ENCODE measurements at regions not wholly inside any gene's neighbourhood (a gene's known extent, or its start where the extent isn't known, plus 50 kb on each side); places are given as distances from the start of the nearest gene placed in this dataset.
"Not testable (repeated sequence)": the region's sequence is repeated elsewhere in the genome, so short reads cannot be mapped to it uniquely, and the experiment has no call there.

DNA sequence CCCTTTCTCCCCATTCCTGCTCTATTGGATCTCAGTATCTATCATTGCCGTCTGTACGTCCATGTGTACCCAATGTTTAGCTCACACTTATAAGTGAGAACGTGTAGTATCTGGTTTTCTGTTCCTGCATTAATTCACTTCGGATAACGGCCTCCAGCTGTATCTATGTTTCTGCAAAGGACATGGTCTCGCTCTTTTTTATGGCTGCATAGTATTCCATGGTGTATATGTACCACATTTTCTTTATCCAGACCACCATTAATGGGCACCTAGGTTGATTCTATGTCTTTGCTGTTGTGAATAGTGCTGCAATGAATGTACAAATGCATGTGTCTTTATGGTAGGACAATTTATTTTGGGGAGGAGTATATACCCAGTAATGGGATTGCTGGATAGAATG is 94.4 kb upstream of the MPP7 start:
- no peak for DNase-seq (ENCODE audit: low spot score)
- Histone ChIP-seq H3K9me3 (ENCODE audit: low read depth) (no peaks in the 10 kb centered on the region), H3K4me2 (no peak overlapping the region), H3K27ac (no peak overlapping the region), H2AFZ (replicated peaks) (no peak overlapping the region), H3K79me2 (ENCODE audit: low read depth) (no peaks in the 10 kb centered on the region), H3K4me1 (peaks cover 4% of the 10 kb centered on the region), H3K4me3 (no peak overlapping the region), H3K27me3 (no peaks in the 10 kb centered on the region), H3K9ac (no peak overlapping the region), H3K36me3 (no peaks in the 10 kb centered on the region), H3F3A (ENCODE audit: low read depth) (no peaks in the 10 kb centered on the region), H4K20me1 (ENCODE audit: low read depth) (no peaks in the 10 kb centered on the region)
- Mint-ChIP-seq H3K4me3 (no peak overlapping the region), H3K4me1 (peaks cover 5% of the 10 kb centered on the region), H3K27me3 (ENCODE audit: insufficient read depth, low read depth) (peaks cover 5% of the 10 kb centered on the region), H3K27ac (no peak overlapping the region), H3K36me3 (no peaks in the 10 kb centered on the region), H3K9me3 (no peaks in the 10 kb centered on the region)
- TF ChIP-seq CTCF (IDR thresholded peaks at IDR 0.05) = no peak
- no peak for TF ChIP-seq EZH2 (IDR thresholded peaks at IDR 0.05)
- TF ChIP-seq EZH2phosphoT487 (IDR thresholded peaks at IDR 0.05) = no peak

- no peaks in the 10 kb centered on the region for H3K36me3 Mint-ChIP-seq
- TF ChIP-seq CTCF (IDR thresholded peaks at IDR 0.05) (no peak), EZH2 (IDR thresholded peaks at IDR 0.05) (no peak), EZH2phosphoT487 (IDR thresholded peaks at IDR 0.05) (no peak)
- H3K4me3 Mint-ChIP-seq = no peak overlapping the region
- no peaks in the 10 kb centered on the region for H3K9me3 ChIP-seq (ENCODE audit: low read depth)
- no peak for DNase-seq (ENCODE audit: low spot score)
- H3K36me3 ChIP-seq = no peaks in the 10 kb centered on the region
- peaks cover 3% of the 10 kb centered on the region for H3K27me3 Mint-ChIP-seq (ENCODE audit: insufficient read depth, low read depth)
- H3K9ac ChIP-seq = no peak overlapping the region
- H3K27ac Mint-ChIP-seq = no peak overlapping the region
- no peaks in the 10 kb centered on the region for H3K9me3 Mint-ChIP-seq
- no peak overlapping the region for H2AFZ ChIP-seq (replicated peaks)
- H3K4me2 ChIP-seq = no peak overlapping the region
- H3K27ac ChIP-seq = no peak overlapping the region
- peaks cover 20% of the 10 kb centered on the region for H3K4me1 ChIP-seq
- H3K79me2 ChIP-seq (ENCODE audit: low read depth) = no peaks in the 10 kb centered on the region
- H4K20me1 ChIP-seq (ENCODE audit: low read depth) = no peaks in the 10 kb centered on the region
- no peak overlapping the region for H3K4me3 ChIP-seq
- H3K4me1 Mint-ChIP-seq = peaks cover 3% of the 10 kb centered on the region
- no peaks in the 10 kb centered on the region for H3K27me3 ChIP-seq
- H3F3A ChIP-seq (ENCODE audit: low read depth) = peaks cover 14% of the 10 kb centered on the region
Observed at GRCh38 chr10:28400176-28400575, 97.3 kb upstream of the MPP7 start.

DNA sequence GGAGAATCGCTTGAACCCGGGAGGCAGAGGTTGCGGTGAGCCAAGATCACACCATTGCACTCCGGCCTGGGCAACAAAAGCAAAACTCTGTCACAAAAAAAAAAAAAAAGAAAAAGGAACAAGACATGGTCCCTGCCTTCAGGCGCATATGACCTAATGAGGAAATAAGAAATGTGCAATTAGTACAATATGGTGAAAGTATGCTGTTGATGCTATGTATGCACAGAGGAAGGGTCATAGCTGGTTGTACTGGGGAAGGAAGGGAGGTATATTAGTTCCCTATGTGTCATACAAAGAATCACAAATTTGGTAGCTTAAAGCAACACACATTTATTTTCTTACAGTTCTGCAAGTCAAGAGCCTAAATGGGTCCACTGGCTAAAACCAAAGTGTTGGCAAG is 97.8 kb upstream of the MPP7 start:
- Mint-ChIP-seq H3K27me3 (ENCODE audit: insufficient read depth, low read depth) (peaks cover 3% of the 10 kb centered on the region), H3K36me3 (no peaks in the 10 kb centered on the region), H3K4me1 (peaks cover 3% of the 10 kb centered on the region), H3K27ac (no peak overlapping the region), H3K4me3 (no peak overlapping the region), H3K9me3 (no peaks in the 10 kb centered on the region)
- H3K4me3 ChIP-seq = no peak overlapping the region
- H3K4me1 ChIP-seq = peaks cover 20% of the 10 kb centered on the region
- H3K9me3 ChIP-seq (ENCODE audit: low read depth) = no peaks in the 10 kb centered on the region
- no peak overlapping the region for H3K27ac ChIP-seq
- DNase-seq (ENCODE audit: low spot score) = no peak
- H3K4me2 ChIP-seq = no peak overlapping the region
- H3K9ac ChIP-seq = no peak overlapping the region
- no peaks in the 10 kb centered on the region for H3K27me3 ChIP-seq
- TF ChIP-seq EZH2phosphoT487 (IDR thresholded peaks at IDR 0.05) (no peak), EZH2 (IDR thresholded peaks at IDR 0.05) (no peak), CTCF (IDR thresholded peaks at IDR 0.05) (no peak)
- no peaks in the 10 kb centered on the region for H3K36me3 ChIP-seq
- H3F3A ChIP-seq (ENCODE audit: low read depth) = peaks cover 14% of the 10 kb centered on the region
- no peaks in the 10 kb centered on the region for H4K20me1 ChIP-seq (ENCODE audit: low read depth)
- no peaks in the 10 kb centered on the region for H3K79me2 ChIP-seq (ENCODE audit: low read depth)
- H2AFZ ChIP-seq (replicated peaks) = no peak overlapping the region

DNA sequence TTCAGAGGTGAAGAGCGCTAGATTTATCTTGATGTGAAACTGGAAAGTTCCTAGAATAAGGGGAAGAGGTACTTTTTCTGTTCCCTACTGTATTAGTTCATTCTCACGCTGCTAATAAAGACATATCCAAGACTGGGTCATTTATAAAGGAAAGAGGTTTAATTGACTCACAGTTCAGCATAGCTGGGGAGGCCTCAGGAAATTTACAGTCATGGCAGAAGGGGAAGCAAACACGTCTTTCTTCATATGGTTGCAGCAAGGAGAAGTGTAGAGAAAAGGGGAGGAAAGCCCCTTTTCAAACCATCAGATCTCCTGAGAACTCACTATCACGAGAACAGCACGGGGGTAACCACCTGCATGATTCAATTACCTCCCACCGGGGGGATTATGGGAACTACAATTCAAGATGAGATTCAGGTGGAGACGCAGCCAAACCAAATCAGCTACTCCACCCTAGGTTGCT is 99.8 kb upstream of the MPP7 start:
- not testable (repeated sequence) for H3K36me3 ChIP-seq; H3K27me3 ChIP-seq; H3K36me3 Mint-ChIP-seq; H3K4me3 ChIP-seq; H3K4me3 Mint-ChIP-seq; H3K27ac ChIP-seq; H3K4me1 Mint-ChIP-seq; H3K9me3 ChIP-seq (ENCODE audit: low read depth); H3K27ac Mint-ChIP-seq; H3K9ac ChIP-seq; H4K20me1 ChIP-seq (ENCODE audit: low read depth); H3K79me2 ChIP-seq (ENCODE audit: low read depth); H3K9me3 Mint-ChIP-seq; H3K27me3 Mint-ChIP-seq (ENCODE audit: insufficient read depth, low read depth)
- H3F3A ChIP-seq (ENCODE audit: low read depth) = peaks cover 14% of the 10 kb centered on the region
- H3K4me1 ChIP-seq = peaks cover 20% of the 10 kb centered on the region
- peak overlapping the region; percentile 74 for H2AFZ ChIP-seq (replicated peaks)
- H3K4me2 ChIP-seq = peak overlapping the region; percentile 37
- DNase-seq (ENCODE audit: low spot score) = peak; percentile 48

Data from neural progenitor cell (in vitro differentiated cells).